ENCODE measurements at regions not wholly inside any gene's neighbourhood (a gene's known extent, or its start where the extent isn't known, plus 50 kb on each side); places are given as distances from the start of the nearest gene placed in this dataset.
"Not testable (repeated sequence)": the region's sequence is repeated elsewhere in the genome, so short reads cannot be mapped to it uniquely, and the experiment has no call there.

GRCh38 chr1:217982331-217983050 lies 302.6 kb upstream of the RRP15 start:
- no peaks in the 10 kb centered on the region for H3K4me1 Mint-ChIP-seq (ENCODE audit: low read depth)
- DNase-seq = no peak
- H3K27me3 Mint-ChIP-seq (ENCODE audit: insufficient read depth) = no peaks in the 10 kb centered on the region; the same call in 1 of the 2 replicates
- H3K36me3 Mint-ChIP-seq (ENCODE audit: low read depth) = no peaks in the 10 kb centered on the region
- TF ChIP-seq CTCF (IDR thresholded peaks at IDR 0.05) = no peak
- H3K9me3 Mint-ChIP-seq = peaks cover 28% of the 10 kb centered on the region
- H3K27ac Mint-ChIP-seq = no peak overlapping the region
- no peak overlapping the region; the same call in 1 of the 2 replicates for H3K4me3 Mint-ChIP-seq

- Mint-ChIP-seq H3K4me1 (ENCODE audit: low read depth) (no peaks in the 10 kb centered on the region), H3K4me3 (no peak overlapping the region)
- no peak for TF ChIP-seq CTCF (IDR thresholded peaks at IDR 0.05)
Observed at GRCh38 chr1:217983051-217983375, 302.1 kb upstream of the RRP15 start.

GRCh38 chr1:217985641-217986040 lies 299.5 kb upstream of the RRP15 start:
- DNase-seq = no peak
- Mint-ChIP-seq H3K4me3 (no peak overlapping the region), H3K36me3 (ENCODE audit: low read depth) (no peaks in the 10 kb centered on the region), H3K9me3 (peaks cover 40% of the 10 kb centered on the region), H3K4me1 (ENCODE audit: low read depth) (no peaks in the 10 kb centered on the region), H3K27me3 (ENCODE audit: insufficient read depth) (no peaks in the 10 kb centered on the region), H3K27ac (no peak overlapping the region)
- no peak for TF ChIP-seq CTCF (IDR thresholded peaks at IDR 0.05)

More at GRCh38 chr1:217983051-217983375, 302.1 kb upstream of the RRP15 start:
- no peak for DNase-seq
- Mint-ChIP-seq H3K27ac (no peak overlapping the region), H3K9me3 (peaks cover 29% of the 10 kb centered on the region), H3K36me3 (ENCODE audit: low read depth) (no peaks in the 10 kb centered on the region), H3K27me3 (ENCODE audit: insufficient read depth) (no peaks in the 10 kb centered on the region; the same call in 1 of the 2 replicates)

GRCh38 chr1:217989510-217989909 lies 295.6 kb upstream of the RRP15 start:
- Mint-ChIP-seq H3K27ac (no peak overlapping the region), H3K9me3 (peaks cover 37% of the 10 kb centered on the region), H3K27me3 (ENCODE audit: insufficient read depth) (no peaks in the 10 kb centered on the region), H3K36me3 (ENCODE audit: low read depth) (no peaks in the 10 kb centered on the region), H3K4me3 (no peak overlapping the region), H3K4me1 (ENCODE audit: low read depth) (no peaks in the 10 kb centered on the region)
- DNase-seq = no peak
- TF ChIP-seq CTCF (IDR thresholded peaks at IDR 0.05) = no peak

- no peaks in the 10 kb centered on the region for H3K4me1 Mint-ChIP-seq (ENCODE audit: low read depth)
- H3K27ac Mint-ChIP-seq = no peak overlapping the region
- H3K27me3 Mint-ChIP-seq (ENCODE audit: insufficient read depth) = no peaks in the 10 kb centered on the region
- peaks cover 33% of the 10 kb centered on the region for H3K9me3 Mint-ChIP-seq
- no peak for TF ChIP-seq CTCF (IDR thresholded peaks at IDR 0.05)
- no peaks in the 10 kb centered on the region for H3K36me3 Mint-ChIP-seq (ENCODE audit: low read depth)
- DNase-seq = no peak
- no peak overlapping the region for H3K4me3 Mint-ChIP-seq
Observed at GRCh38 chr1:217993439-217993838, 291.7 kb upstream of the RRP15 start.

- H3K4me3 Mint-ChIP-seq; DNase-seq; H3K4me1 Mint-ChIP-seq (ENCODE audit: low read depth); H3K27me3 Mint-ChIP-seq (ENCODE audit: insufficient read depth); H3K27ac Mint-ChIP-seq; H3K36me3 Mint-ChIP-seq (ENCODE audit: low read depth): not testable (repeated sequence)
- H3K9me3 Mint-ChIP-seq = peaks cover 13% of the 10 kb centered on the region
Observed at GRCh38 chr1:218008296-218008695, 276.8 kb upstream of the RRP15 start.

- H3K4me3 Mint-ChIP-seq; DNase-seq; H3K27me3 Mint-ChIP-seq (ENCODE audit: insufficient read depth); H3K36me3 Mint-ChIP-seq (ENCODE audit: low read depth); H3K4me1 Mint-ChIP-seq (ENCODE audit: low read depth); H3K27ac Mint-ChIP-seq: not testable (repeated sequence)
- H3K9me3 Mint-ChIP-seq = peaks cover 12% of the 10 kb centered on the region; the same call in 1 of the 2 replicates
Observed at GRCh38 chr1:218015106-218015505, 270.0 kb upstream of the RRP15 start.

Measured in HFFc6 (cell line).